H9 (cell line): ENCODE measurements at regions not wholly inside any gene's neighbourhood (a gene's known extent, or its start where the extent isn't known, plus 50 kb on each side); places are given as distances from the start of the nearest gene placed in this dataset.

ENCODE experiments used
- DNase-seq: peaks from one replicate; pipeline ENCODE4 v3.0.0-alpha.2; 2017
- H2AFZ ChIP-seq: one replicate; pipeline ENCODE4 v1.6.1; 2013; ENCODE audit warnings: mild to moderate bottlenecking, low read length, control low read depth, moderate library complexity
- H2AK5ac ChIP-seq: 2 replicates; pipeline ENCODE4 v1.6.1; 2013; ENCODE audit warnings: low read length, control low read depth, mixed read lengths; ENCODE audit not compliant: insufficient read length
- H2BK120ac ChIP-seq: one replicate; pipeline ENCODE4 v1.6.1; 2013; ENCODE audit warnings: low read depth, mild to moderate bottlenecking, low read length, control low read depth, inconsistent platforms; ENCODE audit not compliant: poor library complexity, severe bottlenecking
- H2BK12ac ChIP-seq: 2 replicates; pipeline ENCODE4 v1.6.1; 2013; ENCODE audit warnings: low read length, control low read depth, mixed read lengths, low read depth; ENCODE audit not compliant: insufficient read length
- H2BK15ac ChIP-seq: 2 replicates; pipeline ENCODE4 v1.6.1; 2013; ENCODE audit warnings: low read depth, low read length, control low read depth
- H2BK20ac ChIP-seq: one replicate; pipeline ENCODE4 v1.6.1; 2013; ENCODE audit warnings: low read depth, mild to moderate bottlenecking, low read length, control low read depth, inconsistent platforms; ENCODE audit not compliant: poor library complexity, severe bottlenecking
- H2BK5ac ChIP-seq: 2 replicates; pipeline ENCODE4 v1.6.1; 2013; ENCODE audit warnings: low read length, control low read depth, mixed read lengths; ENCODE audit not compliant: insufficient read length
- H3K14ac ChIP-seq: 2 replicates; pipeline ENCODE4 v1.6.1; 2013; ENCODE audit warnings: low read length, control low read depth; ENCODE audit not compliant: insufficient read depth
- H3K18ac ChIP-seq: 2 replicates; pipeline ENCODE4 v1.6.1; 2013; ENCODE audit warnings: low read depth, mild to moderate bottlenecking, mixed read lengths, low read length, control low read depth; ENCODE audit not compliant: insufficient read length
- H3K23ac ChIP-seq: 2 replicates; pipeline ENCODE4 v1.6.1; 2013; ENCODE audit warnings: low read length, control low read depth, mixed read lengths, low read depth; ENCODE audit not compliant: insufficient read length
- H3K23me2 ChIP-seq: 2 replicates; pipeline ENCODE4 v1.6.1; 2013; ENCODE audit warnings: low read depth, mild to moderate bottlenecking, mixed read lengths, low read length, control low read depth; ENCODE audit not compliant: insufficient read length, poor library complexity, severe bottlenecking
- H3K27ac ChIP-seq: 2 replicates; pipeline ENCODE4 v1.5.1; 2013; ENCODE audit warnings: low read length, control low read depth, mixed read lengths, low read depth; ENCODE audit not compliant: insufficient read length
- H3K27me3 ChIP-seq: 2 replicates; pipeline ENCODE4 v1.6.1; 2013; ENCODE audit warnings: low read length, control low read depth, inconsistent platforms; ENCODE audit not compliant: insufficient read depth
- H3K4ac ChIP-seq: 2 replicates; pipeline ENCODE4 v1.6.1; 2013; ENCODE audit warnings: low read depth, mild to moderate bottlenecking, control low read depth, inconsistent platforms, low read length, moderate library complexity
- H3K4me1 ChIP-seq: 2 replicates; pipeline ENCODE4 v1.6.1; 2013; ENCODE audit warnings: low read length, control low read depth, inconsistent platforms; ENCODE audit not compliant: insufficient read depth
- H3K4me2 ChIP-seq: 2 replicates; pipeline ENCODE4 v1.6.1; 2013; ENCODE audit warnings: low read length, control low read depth, mixed read lengths; ENCODE audit not compliant: insufficient read length, insufficient read depth
- H3K56ac ChIP-seq: 2 replicates; pipeline ENCODE4 v1.6.1; 2013; ENCODE audit warnings: low read depth, mild to moderate bottlenecking, mixed read lengths, low read length, control low read depth; ENCODE audit not compliant: insufficient read length
- H3K79me1 ChIP-seq: 2 replicates; pipeline ENCODE4 v1.6.1; 2013; ENCODE audit warnings: low read depth, mild to moderate bottlenecking, moderate library complexity, low read length, control low read depth, inconsistent platforms; ENCODE audit not compliant: insufficient read depth, poor library complexity, severe bottlenecking
- H3K79me2 ChIP-seq: 2 replicates; pipeline ENCODE4 v1.6.1; 2013; ENCODE audit warnings: low read length, control low read depth, inconsistent platforms; ENCODE audit not compliant: insufficient read depth
- H3K9ac ChIP-seq: 2 replicates; pipeline ENCODE4 v1.6.1; 2013; ENCODE audit warnings: low read length, control low read depth, mixed read lengths; ENCODE audit not compliant: insufficient read length; ENCODE audit errors: extremely low read depth
- H3K9me3 ChIP-seq: one replicate; pipeline ENCODE4 v1.6.1; 2013; ENCODE audit warnings: low read depth, low read length, inconsistent platforms; ENCODE audit not compliant: control insufficient read depth
- H3T11ph ChIP-seq: one replicate; pipeline ENCODE4 v1.6.1; 2013; ENCODE audit warnings: mild to moderate bottlenecking, low read length, control low read depth, inconsistent platforms
- H4K20me1 ChIP-seq: one replicate; pipeline ENCODE4 v1.6.1; 2013; ENCODE audit not compliant: control insufficient read depth, insufficient read length, insufficient read depth
- H4K5ac ChIP-seq: 2 replicates; pipeline ENCODE4 v1.6.1; 2013; ENCODE audit warnings: low read depth, mild to moderate bottlenecking, mixed read lengths, low read length, control low read depth; ENCODE audit not compliant: insufficient read length
- H4K8ac ChIP-seq: replicated peaks from 2 replicates; pipeline ENCODE4 v1.6.1; 2013; ENCODE audit warnings: low read length, control low read depth, mixed read lengths, low read depth; ENCODE audit not compliant: insufficient read length
- H4K91ac ChIP-seq: 2 replicates; pipeline ENCODE4 v1.6.1; 2013; ENCODE audit warnings: low read depth, mild to moderate bottlenecking, moderate library complexity, mixed read lengths, low read length, control low read depth; ENCODE audit not compliant: insufficient read length
- H3K27ac Mint-ChIP-seq, 3 experiments: 2 replicates in 2 of 3; 3 replicates in 1 of 3; pipeline ENCODE4 v1.8.0; 2020 to 2021; ENCODE audit warnings: mixed read lengths in 3 of 3, mild to moderate bottlenecking in 1 of 3, moderate library complexity in 1 of 3
- H3K27me3 Mint-ChIP-seq: 2 replicates; pipeline ENCODE4 v1.8.0; 2021; ENCODE audit warnings: low read depth, mild to moderate bottlenecking, moderate library complexity, mixed read lengths
- H3K36me3 Mint-ChIP-seq, 3 experiments: 2 replicates in 2 of 3; 3 replicates in 1 of 3; pipeline ENCODE4 v1.8.0; 2020 to 2021; ENCODE audit warnings: low read depth in 3 of 3, mixed read lengths in 3 of 3; ENCODE audit not compliant: insufficient read depth in 1 of 3
- H3K4me1 Mint-ChIP-seq, 2 experiments: 2 replicates each; pipeline ENCODE4 v1.8.0; 2020; ENCODE audit warnings: mixed read lengths in 2 of 2
- H3K4me3 Mint-ChIP-seq, 2 experiments: 2 replicates in 1 of 2; 3 replicates in 1 of 2; pipeline ENCODE4 v1.8.0; 2020 to 2021; ENCODE audit warnings: mild to moderate bottlenecking in 2 of 2, mixed read lengths in 2 of 2, moderate library complexity in 1 of 2
- H3K9me3 Mint-ChIP-seq, 2 experiments: 2 replicates in 1 of 2; 3 replicates in 1 of 2; pipeline ENCODE4 v1.8.0; 2020; ENCODE audit warnings: mild to moderate bottlenecking in 2 of 2, mixed read lengths in 2 of 2, moderate library complexity in 1 of 2
- WGBS: extraction: QIAGEN DNeasy Blood & Tissue Kit; methylation state at CpG from one replicate; pipeline ENCODE4 v1.1.7; 2013; ENCODE audit warnings: missing lambda C conversion rate, low lambda C conversion rate, mixed read lengths; ENCODE audit not compliant: insufficient read length; ENCODE audit errors: extremely low coverage; 5-methylcytosine and 5-hydroxymethylcytosine counted together
- TF ChIP-seq, protein P1 (sequence below): fragments of 200-600 bp; sonication (generic); conservative IDR thresholded peaks from 3 replicates; pipeline ENCODE4 v1.8.0; 2021; ENCODE audit warnings: antibody characterized with exemption, mild to moderate bottlenecking

DNA sequence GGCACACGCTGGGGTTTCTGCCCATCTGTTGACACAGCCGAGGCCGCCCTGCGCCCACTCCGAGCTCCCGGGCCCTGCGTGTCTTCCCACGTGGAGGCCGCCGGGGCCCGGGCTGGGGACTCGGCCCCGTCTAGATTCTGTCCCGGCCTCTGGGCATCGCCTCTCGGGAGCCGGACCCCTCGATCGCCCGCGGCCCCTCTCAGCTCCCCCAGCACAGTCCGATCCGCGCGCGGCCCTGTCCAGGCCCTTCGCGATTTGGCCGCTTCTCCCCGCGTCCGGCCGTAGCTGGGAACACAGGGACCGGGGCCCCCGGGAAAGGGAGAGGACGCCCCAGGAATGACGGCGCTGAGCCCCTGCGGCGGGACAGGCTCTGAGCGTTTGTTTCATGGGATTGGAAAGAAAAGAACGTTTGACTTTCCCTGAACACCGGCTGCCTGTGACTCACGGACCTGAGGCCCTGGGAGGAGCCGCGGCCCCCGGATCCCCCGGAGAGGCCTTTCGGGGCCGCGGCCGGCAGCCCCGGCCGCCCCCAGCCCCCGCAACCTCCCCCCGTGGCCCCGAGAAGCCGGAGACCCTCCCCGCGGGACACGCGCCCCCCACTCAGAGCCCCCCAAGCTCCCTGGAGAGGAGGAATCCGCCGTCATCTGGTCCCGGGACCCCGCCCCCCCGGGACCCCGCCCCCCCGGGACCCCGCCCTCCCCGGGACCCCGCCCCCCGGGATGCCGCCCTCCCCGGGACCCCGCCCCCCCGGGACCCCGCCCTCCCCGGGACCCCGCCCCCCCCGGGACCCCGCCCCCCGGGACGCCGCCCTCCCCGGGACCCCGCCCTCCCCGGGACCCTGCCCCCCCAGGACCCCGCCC lies 62.7 kb upstream of the CTDP1 start:
- no CpG with 5 or more reads among the region's 89 CpGs for WGBS
- DNase-seq: no peak
- H3K4me3 Mint-ChIP-seq: no peak overlapping the region

More for the DNA sequence above, 62.7 kb upstream of the CTDP1 start:
- Histone ChIP-seq H3K56ac (no peak overlapping the region), H2BK15ac (no peak overlapping the region), H4K91ac (no peak overlapping the region), H2AFZ (no peak overlapping the region), H2BK5ac (no peak overlapping the region), H3K79me2 (no peaks in the 10 kb centered on the region), H4K8ac (no peak overlapping the region), H3K27ac (no peak overlapping the region), H3K9ac (no peak overlapping the region), H3K18ac (no peak overlapping the region), H4K20me1 (peaks cover 2% of the 10 kb centered on the region), H3T11ph (no peak overlapping the region), H3K79me1 (no peaks in the 10 kb centered on the region), H2AK5ac (no peak overlapping the region), H3K14ac (no peak overlapping the region), H2BK20ac (no peak overlapping the region), H4K5ac (no peak overlapping the region), H3K4me2 (no peak overlapping the region), H2BK12ac (no peak overlapping the region), H3K4ac (no peak overlapping the region), H3K27me3 (no peaks in the 10 kb centered on the region), H3K23ac (no peak overlapping the region), H2BK120ac (no peak overlapping the region), H3K23me2 (no peaks in the 10 kb centered on the region), H3K4me1 (no peaks in the 10 kb centered on the region; the same call in 1 of the 2 replicates), H3K9me3 (peaks cover 11% of the 10 kb centered on the region)
- 0 out of 2 replicates have a peak, but pooled peaks cover 2% of the 10 kb centered on the region for H3K27me3 Mint-ChIP-seq
- H3K9me3 Mint-ChIP-seq: no peaks in the 10 kb centered on the region; a peak in 1 of 5 replicates
- H3K27ac Mint-ChIP-seq: no peak overlapping the region
- H3K36me3 Mint-ChIP-seq: no peaks in the 10 kb centered on the region
- peaks cover 5% of the 10 kb centered on the region in 2 experiments for H3K4me1 Mint-ChIP-seq
- TF ChIP-seq, protein P1, sequence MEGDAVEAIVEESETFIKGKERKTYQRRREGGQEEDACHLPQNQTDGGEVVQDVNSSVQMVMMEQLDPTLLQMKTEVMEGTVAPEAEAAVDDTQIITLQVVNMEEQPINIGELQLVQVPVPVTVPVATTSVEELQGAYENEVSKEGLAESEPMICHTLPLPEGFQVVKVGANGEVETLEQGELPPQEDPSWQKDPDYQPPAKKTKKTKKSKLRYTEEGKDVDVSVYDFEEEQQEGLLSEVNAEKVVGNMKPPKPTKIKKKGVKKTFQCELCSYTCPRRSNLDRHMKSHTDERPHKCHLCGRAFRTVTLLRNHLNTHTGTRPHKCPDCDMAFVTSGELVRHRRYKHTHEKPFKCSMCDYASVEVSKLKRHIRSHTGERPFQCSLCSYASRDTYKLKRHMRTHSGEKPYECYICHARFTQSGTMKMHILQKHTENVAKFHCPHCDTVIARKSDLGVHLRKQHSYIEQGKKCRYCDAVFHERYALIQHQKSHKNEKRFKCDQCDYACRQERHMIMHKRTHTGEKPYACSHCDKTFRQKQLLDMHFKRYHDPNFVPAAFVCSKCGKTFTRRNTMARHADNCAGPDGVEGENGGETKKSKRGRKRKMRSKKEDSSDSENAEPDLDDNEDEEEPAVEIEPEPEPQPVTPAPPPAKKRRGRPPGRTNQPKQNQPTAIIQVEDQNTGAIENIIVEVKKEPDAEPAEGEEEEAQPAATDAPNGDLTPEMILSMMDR: no peak
